Upper lobe of left lung (tissue), 4 donors: ENCODE measurements at regions not wholly inside any gene's neighbourhood (a gene's known extent, or its start where the extent isn't known, plus 50 kb on each side); places are given as distances from the start of the nearest gene placed in this dataset.

ENCODE experiments used
- CTCF ChIP-seq, 6 experiments: fragments of 450-650 bp in 4 of 6; fragments of 200-600 bp in 2 of 6; sonication (generic) in 2 of 6; IDR thresholded peaks; one replicate each; pipeline ENCODE4 v1.5.1; 2016 to 2019; ENCODE audit warnings: antibody characterized with exemption in 6 of 6
- POLR2A ChIP-seq, 4 donors: fragments of 450-650 bp; IDR thresholded peaks; one replicate each; pipeline ENCODE4 v1.5.1; 2016 to 2017; ENCODE audit warnings: antibody characterized with exemption in 4 of 4, mild to moderate bottlenecking in 2 of 4
- POLR2AphosphoS5 ChIP-seq, 2 donors: sonication (generic); formaldehyde crosslinking; IDR thresholded peaks; one replicate each; pipeline ENCODE4 v1.5.1; 2017; ENCODE audit warnings: antibody characterized with exemption in 2 of 2

GRCh38 chrX:69102612-69103194 is 62.5 kb downstream of the PJA1 start:
- TF ChIP-seq CTCF (IDR thresholded peaks at IDR 0.05) = no peak
- TF ChIP-seq POLR2A (IDR thresholded peaks at IDR 0.05) = no peak
- TF ChIP-seq POLR2AphosphoS5 (IDR thresholded peaks at IDR 0.05) = no peak
